ENCODE measurements at regions not wholly inside any gene's neighbourhood (a gene's known extent, or its start where the extent isn't known, plus 50 kb on each side); places are given as distances from the start of the nearest gene placed in this dataset.
"Not testable (repeated sequence)": the region's sequence is repeated elsewhere in the genome, so short reads cannot be mapped to it uniquely, and the experiment has no call there.

DNA sequence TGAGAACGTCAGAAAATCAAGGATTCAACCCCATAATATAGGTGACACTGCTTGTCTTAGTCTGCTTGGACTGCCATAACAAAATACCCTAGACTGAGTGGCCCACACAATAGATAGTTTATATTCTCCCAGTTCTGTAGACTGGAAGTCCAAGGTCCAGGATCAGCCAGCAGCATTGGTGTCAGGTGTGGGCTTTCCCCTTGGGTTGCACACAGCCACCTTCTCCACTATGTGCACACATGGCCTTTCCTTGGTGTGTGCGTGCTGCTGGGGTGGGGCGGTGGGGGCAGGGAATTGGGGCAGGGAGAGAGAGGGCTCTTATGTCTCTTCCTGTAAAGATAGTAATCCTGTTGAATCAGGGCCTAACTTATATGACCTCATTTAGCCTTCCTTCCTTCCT, 106.4 kb downstream of the SLC25A47 start:
- in situ Hi-C loops (cut with HindIII; ENCODE audit: low sequenced_read_pairs): no loop called here
- DNase-seq (ENCODE audit: low read depth): no peak
- H3K4me3 ChIP-seq (ENCODE audit: low read depth, low read length): no peak overlapping the region
- TF ChIP-seq, protein P1, sequence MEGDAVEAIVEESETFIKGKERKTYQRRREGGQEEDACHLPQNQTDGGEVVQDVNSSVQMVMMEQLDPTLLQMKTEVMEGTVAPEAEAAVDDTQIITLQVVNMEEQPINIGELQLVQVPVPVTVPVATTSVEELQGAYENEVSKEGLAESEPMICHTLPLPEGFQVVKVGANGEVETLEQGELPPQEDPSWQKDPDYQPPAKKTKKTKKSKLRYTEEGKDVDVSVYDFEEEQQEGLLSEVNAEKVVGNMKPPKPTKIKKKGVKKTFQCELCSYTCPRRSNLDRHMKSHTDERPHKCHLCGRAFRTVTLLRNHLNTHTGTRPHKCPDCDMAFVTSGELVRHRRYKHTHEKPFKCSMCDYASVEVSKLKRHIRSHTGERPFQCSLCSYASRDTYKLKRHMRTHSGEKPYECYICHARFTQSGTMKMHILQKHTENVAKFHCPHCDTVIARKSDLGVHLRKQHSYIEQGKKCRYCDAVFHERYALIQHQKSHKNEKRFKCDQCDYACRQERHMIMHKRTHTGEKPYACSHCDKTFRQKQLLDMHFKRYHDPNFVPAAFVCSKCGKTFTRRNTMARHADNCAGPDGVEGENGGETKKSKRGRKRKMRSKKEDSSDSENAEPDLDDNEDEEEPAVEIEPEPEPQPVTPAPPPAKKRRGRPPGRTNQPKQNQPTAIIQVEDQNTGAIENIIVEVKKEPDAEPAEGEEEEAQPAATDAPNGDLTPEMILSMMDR (IDR thresholded peaks at IDR 0.05; ENCODE audit: low read depth, low read length, missing control alignments): no peak

DNA sequence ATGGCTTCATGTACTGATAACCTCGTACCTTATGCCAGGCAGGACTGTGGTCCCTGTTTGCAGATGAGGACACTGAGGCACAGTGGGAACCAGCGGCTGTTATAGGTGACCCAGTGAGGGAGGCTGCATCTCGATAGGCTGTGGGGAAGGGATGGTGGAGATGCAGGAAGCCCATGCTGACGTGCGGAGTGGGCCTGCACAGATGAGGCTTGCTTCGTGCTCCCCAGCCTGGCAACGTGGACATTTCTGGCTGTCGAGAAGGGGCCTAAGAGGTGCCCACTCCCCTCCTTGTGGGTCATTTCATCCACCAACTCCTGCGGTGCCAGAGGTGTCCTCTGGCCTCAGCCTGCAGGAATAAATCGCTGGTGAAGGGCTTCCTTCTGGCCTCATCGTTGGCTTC, 107.4 kb downstream of the SLC25A47 start:
- no peak for DNase-seq (ENCODE audit: low read depth)
- TF ChIP-seq, protein P1 (IDR thresholded peaks at IDR 0.05; ENCODE audit: low read depth, low read length, missing control alignments): no peak
- no peak overlapping the region for H3K4me3 ChIP-seq (ENCODE audit: low read depth, low read length)
- in situ Hi-C loops (cut with HindIII; ENCODE audit: low sequenced_read_pairs): no loop called here

DNA sequence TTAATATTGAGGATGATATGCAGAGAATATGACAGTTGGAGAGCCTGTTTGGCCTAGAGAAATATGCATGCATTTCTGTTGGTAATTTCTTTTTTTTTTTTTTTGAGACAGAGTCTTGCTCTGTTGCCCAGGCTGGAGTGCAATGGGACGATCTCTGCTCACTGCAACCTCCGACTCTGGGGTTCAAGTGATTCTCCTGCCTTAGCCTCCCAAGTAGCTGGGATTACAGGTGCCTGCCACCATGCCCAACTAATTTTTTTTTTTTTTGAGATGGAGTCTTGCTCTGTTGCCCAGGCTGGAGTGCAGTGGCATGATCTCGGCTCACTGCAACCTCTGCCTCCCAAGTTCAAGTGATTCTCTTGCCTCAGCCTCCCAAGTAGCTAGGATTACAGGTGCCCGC, 108.3 kb downstream of the SLC25A47 start:
- H3K4me3 ChIP-seq (ENCODE audit: low read depth, low read length); in situ Hi-C loops (cut with HindIII; ENCODE audit: low sequenced_read_pairs); DNase-seq (ENCODE audit: low read depth): not testable (repeated sequence)

DNA sequence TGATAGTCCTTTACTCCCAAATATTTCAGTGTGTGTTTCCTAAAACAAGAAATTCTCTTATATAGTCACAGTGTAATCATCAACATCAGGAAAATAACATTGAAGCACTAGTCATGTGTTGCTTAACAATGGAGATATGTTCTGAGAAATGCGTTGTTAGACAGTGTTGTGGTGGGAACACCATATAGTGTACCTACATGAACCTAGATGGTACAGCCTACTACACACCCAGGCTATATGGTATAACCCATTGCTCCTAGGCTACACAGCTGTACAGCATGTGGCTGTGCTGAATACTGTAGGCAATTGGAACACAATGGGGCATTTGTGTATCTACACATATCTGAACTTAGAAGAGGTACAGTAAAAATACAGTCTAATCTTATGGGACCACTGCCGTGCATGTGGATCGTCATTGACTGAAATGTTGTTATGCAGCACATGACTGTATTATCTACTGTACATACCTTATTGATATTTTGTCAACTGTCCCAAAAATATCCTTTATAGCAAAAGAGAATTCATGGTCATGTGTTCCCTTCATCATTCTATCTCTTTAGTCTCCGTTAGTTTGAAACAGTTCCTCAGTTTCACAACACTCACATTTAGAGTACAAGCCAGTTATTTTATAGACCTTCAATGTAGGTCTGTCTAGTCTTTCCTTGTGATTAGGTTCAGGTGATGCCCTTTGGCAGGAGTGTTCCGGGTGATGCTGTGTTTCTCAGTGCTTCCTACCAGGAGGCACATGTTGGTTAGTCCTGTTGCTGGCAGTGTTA, 109.7 kb downstream of the SLC25A47 start:
- no peak for DNase-seq (ENCODE audit: low read depth)
- TF ChIP-seq, protein P1 (IDR thresholded peaks at IDR 0.05; ENCODE audit: low read depth, low read length, missing control alignments): no peak
- in situ Hi-C loops (cut with HindIII; ENCODE audit: low sequenced_read_pairs): no loop called here
- H3K4me3 ChIP-seq (ENCODE audit: low read depth, low read length): no peak overlapping the region

DNA sequence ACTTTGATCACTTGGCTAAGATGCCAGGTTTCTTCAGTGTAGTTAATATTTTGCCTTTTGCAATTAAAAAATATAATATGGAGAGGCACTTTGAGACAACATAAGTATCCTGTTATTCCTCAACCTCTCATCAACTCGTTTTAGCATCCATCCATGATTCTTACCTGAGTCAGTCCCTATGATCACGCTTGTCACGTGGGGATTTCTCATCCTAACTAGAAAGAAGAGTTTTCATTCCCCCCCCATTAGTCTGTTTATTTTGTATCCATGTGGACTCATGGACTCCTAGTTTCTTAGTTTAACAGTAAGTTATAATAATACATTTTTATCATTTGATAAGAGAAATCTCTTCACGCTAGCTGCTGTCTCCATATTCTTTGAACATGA, 110.3 kb downstream of the SLC25A47 start:
- no peak overlapping the region for H3K4me3 ChIP-seq (ENCODE audit: low read depth, low read length)
- in situ Hi-C loops (cut with HindIII; ENCODE audit: low sequenced_read_pairs): no loop called here
- no peak for DNase-seq (ENCODE audit: low read depth)
- TF ChIP-seq, protein P1 (IDR thresholded peaks at IDR 0.05; ENCODE audit: low read depth, low read length, missing control alignments): no peak

DNA sequence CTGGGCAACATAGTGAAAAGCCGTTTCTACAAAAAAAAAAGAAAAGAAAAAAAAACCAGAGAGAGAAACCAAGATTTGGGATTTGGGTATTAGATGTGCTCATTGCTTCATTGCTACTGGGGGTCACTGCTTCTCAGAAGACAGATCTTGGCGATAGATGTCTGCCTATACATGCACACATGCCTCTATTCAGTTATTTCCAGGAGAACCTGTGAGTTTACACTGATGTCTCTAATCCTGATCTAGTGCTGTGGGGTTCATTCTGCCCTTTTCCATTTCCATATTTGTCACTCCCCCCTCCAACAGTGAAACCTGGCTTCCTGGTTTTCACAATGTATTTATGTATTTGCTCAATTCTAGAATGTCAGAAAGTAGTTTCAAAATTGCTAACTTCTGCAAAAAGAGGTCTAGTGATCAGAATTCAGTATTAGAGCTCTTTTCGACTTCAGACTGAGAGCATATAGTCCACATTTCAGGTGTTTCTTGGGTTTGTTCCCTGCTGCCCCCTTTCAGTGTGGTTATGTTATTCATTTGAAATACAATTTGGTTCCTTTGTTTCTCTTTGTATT, 111.0 kb downstream of the SLC25A47 start:
- H3K4me3 ChIP-seq (ENCODE audit: low read depth, low read length): no peak overlapping the region
- DNase-seq (ENCODE audit: low read depth): no peak
- in situ Hi-C loops (cut with HindIII; ENCODE audit: low sequenced_read_pairs): no loop called here
- TF ChIP-seq, protein P1 (IDR thresholded peaks at IDR 0.05; ENCODE audit: low read depth, low read length, missing control alignments): no peak

DNA sequence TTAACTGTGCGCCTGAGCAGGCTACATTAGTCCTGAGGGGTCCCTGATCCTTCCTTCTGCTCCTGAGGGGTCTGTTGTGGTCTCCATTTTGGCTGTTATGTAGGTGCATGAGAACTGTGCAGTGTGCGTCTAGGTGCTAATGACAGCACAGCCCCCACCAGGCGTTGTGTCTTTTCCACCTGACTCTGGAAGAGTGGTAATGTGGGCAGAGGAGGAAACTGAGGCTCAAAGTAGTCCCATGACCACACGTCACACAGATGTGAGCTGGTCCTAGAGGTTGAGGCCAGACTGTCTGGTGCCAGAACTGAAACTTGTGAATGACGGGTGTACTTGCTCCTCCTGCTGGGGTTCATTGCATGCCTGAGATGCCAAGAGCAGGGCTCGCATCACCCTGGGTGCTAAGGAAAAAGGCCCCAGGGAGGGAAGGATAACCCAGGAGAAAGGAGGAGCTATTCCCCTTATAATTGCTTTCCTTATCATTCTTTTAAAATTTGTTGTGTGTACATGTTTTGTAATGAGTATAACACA, 111.8 kb downstream of the SLC25A47 start:
- in situ Hi-C loops (cut with HindIII; ENCODE audit: low sequenced_read_pairs): no loop called here
- DNase-seq (ENCODE audit: low read depth): no peak
- TF ChIP-seq, protein P1 (IDR thresholded peaks at IDR 0.05; ENCODE audit: low read depth, low read length, missing control alignments): no peak
- no peak overlapping the region for H3K4me3 ChIP-seq (ENCODE audit: low read depth, low read length)
